ENCODE measurements at regions not wholly inside any gene's neighbourhood (a gene's known extent, or its start where the extent isn't known, plus 50 kb on each side); places are given as distances from the start of the nearest gene placed in this dataset.

GRCh38 chr1:43062527-43063095 is 103.9 kb upstream of the SLC2A1 start:
- no peak for TF ChIP-seq POLR2A (IDR thresholded peaks at IDR 0.05)
- TF ChIP-seq, protein P1, sequence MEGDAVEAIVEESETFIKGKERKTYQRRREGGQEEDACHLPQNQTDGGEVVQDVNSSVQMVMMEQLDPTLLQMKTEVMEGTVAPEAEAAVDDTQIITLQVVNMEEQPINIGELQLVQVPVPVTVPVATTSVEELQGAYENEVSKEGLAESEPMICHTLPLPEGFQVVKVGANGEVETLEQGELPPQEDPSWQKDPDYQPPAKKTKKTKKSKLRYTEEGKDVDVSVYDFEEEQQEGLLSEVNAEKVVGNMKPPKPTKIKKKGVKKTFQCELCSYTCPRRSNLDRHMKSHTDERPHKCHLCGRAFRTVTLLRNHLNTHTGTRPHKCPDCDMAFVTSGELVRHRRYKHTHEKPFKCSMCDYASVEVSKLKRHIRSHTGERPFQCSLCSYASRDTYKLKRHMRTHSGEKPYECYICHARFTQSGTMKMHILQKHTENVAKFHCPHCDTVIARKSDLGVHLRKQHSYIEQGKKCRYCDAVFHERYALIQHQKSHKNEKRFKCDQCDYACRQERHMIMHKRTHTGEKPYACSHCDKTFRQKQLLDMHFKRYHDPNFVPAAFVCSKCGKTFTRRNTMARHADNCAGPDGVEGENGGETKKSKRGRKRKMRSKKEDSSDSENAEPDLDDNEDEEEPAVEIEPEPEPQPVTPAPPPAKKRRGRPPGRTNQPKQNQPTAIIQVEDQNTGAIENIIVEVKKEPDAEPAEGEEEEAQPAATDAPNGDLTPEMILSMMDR (IDR thresholded peaks at IDR 0.05), result no peak

Data from heart left ventricle (tissue), 13 donors.